ENCODE measurements at regions not wholly inside any gene's neighbourhood (a gene's known extent, or its start where the extent isn't known, plus 50 kb on each side); places are given as distances from the start of the nearest gene placed in this dataset.

GRCh38 chr1:30437059-30437576, 286.3 kb downstream of the MATN1 start:
- H3K4me3 ChIP-seq (ENCODE audit: low read depth, low read length) = no peak overlapping the region
- TF ChIP-seq CTCF (IDR thresholded peaks at IDR 0.05; ENCODE audit: low read depth, low read length, missing control alignments) = no peak
- DNase-seq (ENCODE audit: low read depth) = no peak

GRCh38 chr1:30427545-30427944, 295.8 kb downstream of the MATN1 start:
- no peak for DNase-seq (ENCODE audit: low read depth)
- TF ChIP-seq CTCF (IDR thresholded peaks at IDR 0.05; ENCODE audit: low read depth, low read length, missing control alignments) = no peak
- no peak overlapping the region for H3K4me3 ChIP-seq (ENCODE audit: low read depth, low read length)

- no peak for TF ChIP-seq CTCF (IDR thresholded peaks at IDR 0.05; ENCODE audit: low read depth, low read length, missing control alignments)
- DNase-seq (ENCODE audit: low read depth) = no peak
- no peak overlapping the region for H3K4me3 ChIP-seq (ENCODE audit: low read depth, low read length)
These were observed 298.3 kb downstream of the MATN1 start for GRCh38 chr1:30425046-30425445.

- no peak for DNase-seq (ENCODE audit: low read depth)
- TF ChIP-seq CTCF (IDR thresholded peaks at IDR 0.05; ENCODE audit: low read depth, low read length, missing control alignments) = no peak
- no peak overlapping the region for H3K4me3 ChIP-seq (ENCODE audit: low read depth, low read length)
These were observed 299.8 kb downstream of the MATN1 start for GRCh38 chr1:30423570-30423969.

- no peak for TF ChIP-seq CTCF (IDR thresholded peaks at IDR 0.05; ENCODE audit: low read depth, low read length, missing control alignments)
- no peak for DNase-seq (ENCODE audit: low read depth)
- H3K4me3 ChIP-seq (ENCODE audit: low read depth, low read length) = no peak overlapping the region
These were observed 301.1 kb downstream of the MATN1 start for GRCh38 chr1:30422251-30422650.

- H3K4me3 ChIP-seq (ENCODE audit: low read depth, low read length) = no peak overlapping the region
- no peak for DNase-seq (ENCODE audit: low read depth)
- no peak for TF ChIP-seq CTCF (IDR thresholded peaks at IDR 0.05; ENCODE audit: low read depth, low read length, missing control alignments)
These were observed 302.8 kb downstream of the MATN1 start for GRCh38 chr1:30420519-30421050.

- DNase-seq (ENCODE audit: low read depth) = no peak
- H3K4me3 ChIP-seq (ENCODE audit: low read depth, low read length) = no peak overlapping the region
- no peak for TF ChIP-seq CTCF (IDR thresholded peaks at IDR 0.05; ENCODE audit: low read depth, low read length, missing control alignments)
These were observed 303.6 kb downstream of the MATN1 start for GRCh38 chr1:30419831-30420230.
